ENCODE measurements at regions not wholly inside any gene's neighbourhood (a gene's known extent, or its start where the extent isn't known, plus 50 kb on each side); places are given as distances from the start of the nearest gene placed in this dataset.

DNA sequence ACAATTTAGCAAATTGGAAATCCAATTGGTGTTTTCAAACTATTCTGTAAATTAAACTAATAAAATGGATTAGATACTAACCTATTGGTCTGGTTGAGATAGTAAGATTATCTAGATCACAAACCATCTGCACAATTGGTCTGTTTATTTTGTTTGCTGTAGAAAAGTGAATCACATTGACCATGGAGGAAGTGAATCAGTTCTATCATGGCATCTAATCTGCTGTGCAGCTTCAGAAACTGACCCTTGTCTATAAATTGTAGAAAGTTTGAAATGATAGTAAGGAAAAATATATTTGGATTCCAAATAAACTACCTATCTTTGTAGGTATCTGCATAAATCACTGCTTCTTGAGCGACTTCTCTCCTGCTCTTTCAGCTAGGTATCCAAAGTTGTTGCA is 1865.4 kb downstream of the MAT2B start:
- WGBS (ENCODE audit: insufficient coverage, insufficient replicate concordance, low lambda C conversion rate, missing lambda C conversion rate), result 0% methylated on average over 1 of the region's 1 CpG

DNA sequence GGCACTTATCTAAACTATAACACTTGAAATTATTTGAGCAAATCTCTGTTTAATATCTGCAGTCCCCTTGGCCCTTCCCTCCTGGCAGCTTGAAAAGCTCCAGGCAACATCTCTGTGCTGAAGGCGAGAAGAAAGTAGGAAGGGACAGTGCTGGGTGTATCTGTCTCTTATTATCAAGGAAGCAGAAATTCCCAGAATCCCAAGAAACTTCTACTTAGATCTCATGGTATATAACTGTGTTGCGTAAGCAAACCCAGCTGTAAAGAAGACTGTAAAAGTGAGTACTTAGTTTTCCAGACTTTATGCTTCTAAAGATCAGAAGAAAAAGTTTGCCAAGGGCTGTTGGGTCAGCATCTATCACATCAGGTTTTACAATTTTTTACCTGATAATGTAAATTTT is 1869.8 kb downstream of the MAT2B start:
- no peak overlapping the region for H3K4me2 ChIP-seq (ENCODE audit: control insufficient read depth, insufficient read depth)
- no peak overlapping the region for H3K4me3 ChIP-seq
- CTCF ChIA-PET, result no interaction called here
- SMC1A ChIA-PET (ENCODE audit: uncharacterized antibody, unreplicated experiment), result no interaction called here
- DNase-seq (ENCODE audit: low read depth, low spot score) (no peak), ATAC-seq (no peak), FAIRE-seq (no peak)
- H2AFZ ChIP-seq (ENCODE audit: control insufficient read depth, low read depth, low read length), result no peak overlapping the region
- no peaks in the 10 kb centered on the region for H4K20me1 ChIP-seq (ENCODE audit: control insufficient read depth, insufficient read depth)
- no peaks in the 10 kb centered on the region for H3K79me2 ChIP-seq (ENCODE audit: control insufficient read depth, insufficient read depth, low read length)
- TF ChIP-seq, protein P1, sequence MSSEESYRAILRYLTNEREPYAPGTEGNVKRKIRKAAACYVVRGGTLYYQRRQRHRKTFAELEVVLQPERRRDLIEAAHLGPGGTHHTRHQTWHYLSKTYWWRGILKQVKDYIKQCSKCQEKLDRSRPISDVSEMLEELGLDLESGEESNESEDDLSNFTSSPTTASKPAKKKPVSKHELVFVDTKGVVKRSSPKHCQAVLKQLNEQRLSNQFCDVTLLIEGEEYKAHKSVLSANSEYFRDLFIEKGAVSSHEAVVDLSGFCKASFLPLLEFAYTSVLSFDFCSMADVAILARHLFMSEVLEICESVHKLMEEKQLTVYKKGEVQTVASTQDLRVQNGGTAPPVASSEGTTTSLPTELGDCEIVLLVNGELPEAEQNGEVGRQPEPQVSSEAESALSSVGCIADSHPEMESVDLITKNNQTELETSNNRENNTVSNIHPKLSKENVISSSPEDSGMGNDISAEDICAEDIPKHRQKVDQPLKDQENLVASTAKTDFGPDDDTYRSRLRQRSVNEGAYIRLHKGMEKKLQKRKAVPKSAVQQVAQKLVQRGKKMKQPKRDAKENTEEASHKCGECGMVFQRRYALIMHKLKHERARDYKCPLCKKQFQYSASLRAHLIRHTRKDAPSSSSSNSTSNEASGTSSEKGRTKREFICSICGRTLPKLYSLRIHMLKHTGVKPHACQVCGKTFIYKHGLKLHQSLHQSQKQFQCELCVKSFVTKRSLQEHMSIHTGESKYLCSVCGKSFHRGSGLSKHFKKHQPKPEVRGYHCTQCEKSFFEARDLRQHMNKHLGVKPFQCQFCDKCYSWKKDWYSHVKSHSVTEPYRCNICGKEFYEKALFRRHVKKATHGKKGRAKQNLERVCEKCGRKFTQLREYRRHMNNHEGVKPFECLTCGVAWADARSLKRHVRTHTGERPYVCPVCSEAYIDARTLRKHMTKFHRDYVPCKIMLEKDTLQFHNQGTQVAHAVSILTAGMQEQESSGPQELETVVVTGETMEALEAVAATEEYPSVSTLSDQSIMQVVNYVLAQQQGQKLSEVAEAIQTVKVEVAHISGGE (CRISPR knock-in tag; IDR thresholded peaks at IDR 0.05), result no peak
- TF ChIP-seq SUZ12 (IDR thresholded peaks at IDR 0.05; ENCODE audit: unreplicated experiment), result no peak
- TF ChIP-seq FOS (IDR thresholded peaks at IDR 0.05; ENCODE audit: borderline replicate concordance, extremely low read depth, insufficient read length), result no peak
- TF ChIP-seq, protein P2, sequence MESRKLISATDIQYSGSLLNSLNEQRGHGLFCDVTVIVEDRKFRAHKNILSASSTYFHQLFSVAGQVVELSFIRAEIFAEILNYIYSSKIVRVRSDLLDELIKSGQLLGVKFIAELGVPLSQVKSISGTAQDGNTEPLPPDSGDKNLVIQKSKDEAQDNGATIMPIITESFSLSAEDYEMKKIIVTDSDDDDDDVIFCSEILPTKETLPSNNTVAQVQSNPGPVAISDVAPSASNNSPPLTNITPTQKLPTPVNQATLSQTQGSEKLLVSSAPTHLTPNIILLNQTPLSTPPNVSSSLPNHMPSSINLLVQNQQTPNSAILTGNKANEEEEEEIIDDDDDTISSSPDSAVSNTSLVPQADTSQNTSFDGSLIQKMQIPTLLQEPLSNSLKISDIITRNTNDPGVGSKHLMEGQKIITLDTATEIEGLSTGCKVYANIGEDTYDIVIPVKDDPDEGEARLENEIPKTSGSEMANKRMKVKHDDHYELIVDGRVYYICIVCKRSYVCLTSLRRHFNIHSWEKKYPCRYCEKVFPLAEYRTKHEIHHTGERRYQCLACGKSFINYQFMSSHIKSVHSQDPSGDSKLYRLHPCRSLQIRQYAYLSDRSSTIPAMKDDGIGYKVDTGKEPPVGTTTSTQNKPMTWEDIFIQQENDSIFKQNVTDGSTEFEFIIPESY (IDR thresholded peaks at IDR 0.05), result no peak
- TF ChIP-seq, protein P3, sequence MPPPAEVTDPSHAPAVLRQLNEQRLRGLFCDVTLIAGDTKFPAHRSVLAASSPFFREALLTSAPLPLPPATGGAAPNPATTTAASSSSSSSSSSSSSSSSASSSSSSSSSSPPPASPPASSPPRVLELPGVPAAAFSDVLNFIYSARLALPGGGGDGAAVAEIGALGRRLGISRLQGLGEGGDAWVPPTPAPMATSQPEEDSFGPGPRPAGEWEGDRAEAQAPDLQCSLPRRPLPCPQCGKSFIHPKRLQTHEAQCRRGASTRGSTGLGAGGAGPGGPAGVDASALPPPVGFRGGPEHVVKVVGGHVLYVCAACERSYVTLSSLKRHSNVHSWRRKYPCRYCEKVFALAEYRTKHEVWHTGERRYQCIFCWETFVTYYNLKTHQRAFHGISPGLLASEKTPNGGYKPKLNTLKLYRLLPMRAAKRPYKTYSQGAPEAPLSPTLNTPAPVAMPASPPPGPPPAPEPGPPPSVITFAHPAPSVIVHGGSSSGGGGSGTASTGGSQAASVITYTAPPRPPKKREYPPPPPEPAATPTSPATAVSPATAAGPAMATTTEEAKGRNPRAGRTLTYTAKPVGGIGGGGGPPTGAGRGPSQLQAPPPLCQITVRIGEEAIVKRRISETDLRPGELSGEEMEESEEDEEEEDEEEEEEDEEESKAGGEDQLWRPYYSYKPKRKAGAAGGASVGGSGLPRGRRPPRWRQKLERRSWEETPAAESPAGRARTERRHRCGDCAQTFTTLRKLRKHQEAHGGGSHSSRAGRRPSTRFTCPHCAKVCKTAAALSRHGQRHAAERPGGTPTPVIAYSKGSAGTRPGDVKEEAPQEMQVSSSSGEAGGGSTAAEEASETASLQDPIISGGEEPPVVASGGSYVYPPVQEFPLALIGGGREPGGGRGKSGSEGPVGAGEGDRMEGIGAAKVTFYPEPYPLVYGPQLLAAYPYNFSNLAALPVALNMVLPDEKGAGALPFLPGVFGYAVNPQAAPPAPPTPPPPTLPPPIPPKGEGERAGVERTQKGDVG (CRISPR knock-in tag; IDR thresholded peaks at IDR 0.05), result no peak
- no peak for TF ChIP-seq SIN3A (IDR thresholded peaks at IDR 0.05; ENCODE audit: low read depth, low read length)
- no peak for TF ChIP-seq DPF2 (IDR thresholded peaks at IDR 0.05)
- no peak for TF ChIP-seq MYB (IDR thresholded peaks at IDR 0.05; ENCODE audit: borderline replicate concordance, low read depth, low read length)
- H3K4me1 ChIP-seq (ENCODE audit: control insufficient read depth, insufficient read depth, low read length), result no peaks in the 10 kb centered on the region
- H3K36me3 ChIP-seq (ENCODE audit: control insufficient read depth in 2 of 2, insufficient read depth in 2 of 2, low read length in 1 of 2), result no peaks in the 10 kb centered on the region
- no peaks in the 10 kb centered on the region for H3K9me3 ChIP-seq (replicated peaks; ENCODE audit: control insufficient read depth, insufficient read depth, low read length)
- RAD21 ChIA-PET (ENCODE audit: unreplicated experiment), result no interaction called here
- in situ Hi-C loops (cut with MboI) (no loop called here), intact Hi-C loops (cut with micrococcal nuclease; ENCODE audit: unreplicated experiment) (no loop called here)
- no peak overlapping the region for H3K27ac ChIP-seq (ENCODE audit: control insufficient read depth, insufficient read depth)
- POLR2A ChIA-PET, result no interaction called here
- BruUV-seq (replicated peaks), result no TSS peak
- no peaks in the 10 kb centered on the region for H3K27me3 ChIP-seq (replicated peaks in 1 of 2; ENCODE audit: control insufficient read depth in 2 of 2, insufficient read depth in 2 of 2, low read length in 1 of 2)
- H3K9ac ChIP-seq (ENCODE audit: control insufficient read depth, insufficient read depth, low read length), result no peak overlapping the region
- WGBS (ENCODE audit: insufficient coverage, insufficient replicate concordance, low lambda C conversion rate, missing lambda C conversion rate), result 60% methylated on average over 2 of the region's 2 CpGs

More for the DNA sequence above, 1865.4 kb downstream of the MAT2B start:
- intact Hi-C loops (cut with micrococcal nuclease; ENCODE audit: unreplicated experiment), result no loop called here
- no peak for TF ChIP-seq SRF (IDR thresholded peaks at IDR 0.05; ENCODE audit: low read depth in 2 of 2, low read length in 2 of 2)
- no peak for TF ChIP-seq ESRRA (IDR thresholded peaks at IDR 0.05; ENCODE audit: low read length)
- DNase-seq (ENCODE audit: low read depth, low spot score) (no peak), ATAC-seq (no peak), FAIRE-seq (no peak)
- ChIA-PET CTCF (no interaction called here), SMC1A (ENCODE audit: uncharacterized antibody, unreplicated experiment) (no interaction called here), POLR2A (no interaction called here), RAD21 (ENCODE audit: unreplicated experiment) (no interaction called here)
- H3K79me2 ChIP-seq (ENCODE audit: control insufficient read depth, insufficient read depth, low read length), result no peaks in the 10 kb centered on the region
- in situ Hi-C loops (cut with MboI), result no loop called here
- H3K27ac ChIP-seq (ENCODE audit: control insufficient read depth, insufficient read depth), result no peak overlapping the region
- no peaks in the 10 kb centered on the region for H3K27me3 ChIP-seq (replicated peaks in 1 of 2; ENCODE audit: control insufficient read depth in 2 of 2, insufficient read depth in 2 of 2, low read length in 1 of 2)
- H3K9me3 ChIP-seq (replicated peaks; ENCODE audit: control insufficient read depth, insufficient read depth, low read length), result no peaks in the 10 kb centered on the region
- H2AFZ ChIP-seq (ENCODE audit: control insufficient read depth, low read depth, low read length), result no peak overlapping the region
- H3K9ac ChIP-seq (ENCODE audit: control insufficient read depth, insufficient read depth, low read length), result no peak overlapping the region
- no peaks in the 10 kb centered on the region for H3K36me3 ChIP-seq (ENCODE audit: control insufficient read depth in 2 of 2, insufficient read depth in 2 of 2, low read length in 1 of 2)
- no peak overlapping the region for H3K4me3 ChIP-seq
- no peaks in the 10 kb centered on the region for H3K4me1 ChIP-seq (ENCODE audit: control insufficient read depth, insufficient read depth, low read length)
- no TSS peak for BruUV-seq (replicated peaks)
- H3K4me2 ChIP-seq (ENCODE audit: control insufficient read depth, insufficient read depth), result no peak overlapping the region
- H4K20me1 ChIP-seq (ENCODE audit: control insufficient read depth, insufficient read depth), result no peaks in the 10 kb centered on the region

Data from GM12878 (cell line).